GM12878 (cell line): ENCODE measurements at regions not wholly inside any gene's neighbourhood (a gene's known extent, or its start where the extent isn't known, plus 50 kb on each side); places are given as distances from the start of the nearest gene placed in this dataset.

Experiments used
- ATAC-seq: fragments of 200-7000 bp; cut with Tn5 transposase; 3 replicates; pipeline ENCODE4 v1.9.1; 2020; ENCODE audit warnings: mild to moderate bottlenecking, moderate library complexity
- BruUV-seq: library from RNA; stranded (reverse); fragments of 400-500 nt; replicated peaks from 2 replicates; lab custom pipeline; 2021; lab: Mats Ljungman, UMichigan
- CTCF ChIA-PET: fragments of 300-600 bp; sonication (Branson Sonifier 250); formaldehyde crosslinking; extraction: SDS; loops from one replicate; lab custom pipeline; 2021; ENCODE audit warnings: inconsistent platforms; lab: Yijun Ruan, JAX
- POLR2A ChIA-PET: fragments of 350-600 bp; formaldehyde crosslinking; extraction: SDS; loops from one replicate; lab custom pipeline; 2021; ENCODE audit warnings: inconsistent platforms; lab: Charles Lee
- RAD21 ChIA-PET: fragments of 300-600 bp; sonication (Branson Sonifier 250); formaldehyde crosslinking; loops from one replicate; lab custom pipeline; 2023; ENCODE audit warnings: antibody characterized with exemption; ENCODE audit not compliant: unreplicated experiment; lab: Charles Lee
- SMC1A ChIA-PET: fragments of 300-600 bp; sonication (Branson Sonifier 250); formaldehyde crosslinking; loops from one replicate; lab custom pipeline; 2023; ENCODE audit not compliant: unreplicated experiment, uncharacterized antibody; lab: Charles Lee
- DNase-seq: peaks from one replicate; pipeline ENCODE4 v3.0.0-alpha.2; 2011; ENCODE audit warnings: low read depth, low spot score
- FAIRE-seq: peaks from 3 replicates; lab custom pipeline; 2011; peaks lifted over from hg19 to GRCh38; lab: Jason Lieb, UNC
- H2AFZ ChIP-seq: 2 replicates; pipeline ENCODE4 v1.6.0; 2011; ENCODE audit warnings: low read depth, low read length, control low read depth; ENCODE audit not compliant: control insufficient read depth
- H3K27ac ChIP-seq: 2 replicates; pipeline ENCODE4 v1.5.1; 2011; ENCODE audit warnings: control low read depth; ENCODE audit not compliant: control insufficient read depth, insufficient read depth
- H3K27me3 ChIP-seq, 2 experiments: replicated peaks in 1 of 2; 2 replicates each; pipeline versions ENCODE4 v1.6.0 to v1.6.1; 2011; ENCODE audit warnings: low read length in 1 of 2; ENCODE audit not compliant: control insufficient read depth in 2 of 2, insufficient read depth in 2 of 2
- H3K36me3 ChIP-seq, 2 experiments: 2 replicates each; pipeline ENCODE4 v1.5.1; 2011; ENCODE audit warnings: low read length in 1 of 2; ENCODE audit not compliant: control insufficient read depth in 2 of 2, insufficient read depth in 2 of 2
- H3K4me1 ChIP-seq: 2 replicates; pipeline ENCODE4 v1.6.1; 2011; ENCODE audit warnings: mild to moderate bottlenecking, low read length, moderate library complexity, mixed read lengths; ENCODE audit not compliant: control insufficient read depth, insufficient read depth
- H3K4me2 ChIP-seq: 2 replicates; pipeline ENCODE4 v1.6.0; 2011; ENCODE audit warnings: control low read depth; ENCODE audit not compliant: control insufficient read depth, insufficient read depth
- H3K4me3 ChIP-seq: fragments of 200-600 bp; sonication (generic); 2 replicates; pipeline ENCODE4 v1.5.1; 2016
- H3K79me2 ChIP-seq: 2 replicates; pipeline ENCODE4 v1.6.0; 2011; ENCODE audit warnings: low read length; ENCODE audit not compliant: control insufficient read depth, insufficient read depth
- H3K9ac ChIP-seq: 2 replicates; pipeline ENCODE4 v1.8.0; 2011; ENCODE audit warnings: low read length, control low read depth, mixed read lengths; ENCODE audit not compliant: control insufficient read depth, insufficient read depth
- H3K9me3 ChIP-seq: replicated peaks from 3 replicates; pipeline ENCODE4 v1.5.1; 2011; ENCODE audit warnings: mild to moderate bottlenecking, low read length; ENCODE audit not compliant: control insufficient read depth, insufficient read depth
- H4K20me1 ChIP-seq: 2 replicates; pipeline ENCODE4 v1.6.0; 2011; ENCODE audit not compliant: control insufficient read depth, insufficient read depth
- BHLHE40 ChIP-seq, 2 experiments: fragments of 450-650 bp in 1 of 2; IDR thresholded peaks; 2 replicates each; pipeline ENCODE4 v1.6.1; 2011 to 2017; ENCODE audit warnings: low read depth in 2 of 2, borderline replicate concordance in 1 of 2, improper control_type of control experiment in 1 of 2, low read length in 1 of 2, mild to moderate bottlenecking in 1 of 2
- DPF2 ChIP-seq: fragments of 450-650 bp; IDR thresholded peaks from 2 replicates; pipeline ENCODE4 v1.6.1; 2017; ENCODE audit warnings: mild to moderate bottlenecking
- PAX5 ChIP-seq: IDR thresholded peaks from 2 replicates; pipeline ENCODE4 v1.6.1; 2011; ENCODE audit warnings: low read depth, low read length, borderline replicate concordance
- WGBS: methylation state at CpG from one replicate; pipeline ENCODE4 v1.1.6; 2016; ENCODE audit warnings: low lambda C conversion rate; ENCODE audit not compliant: insufficient replicate concordance, insufficient coverage; ENCODE audit errors: missing lambda C conversion rate; 5-methylcytosine and 5-hydroxymethylcytosine counted together
- in situ Hi-C: fragments of 300-500 bp; cut with MboI; formaldehyde crosslinking; loops from 9 replicates; pipeline ENCODE4 v1.14.3; 2018; ENCODE audit warnings: mixed read lengths
- intact Hi-C: fragments of 100-400 bp; cut with micrococcal nuclease; formaldehyde crosslinking; loops from one replicate; pipeline ENCODE4 v1.14.2; 2022; ENCODE audit not compliant: unreplicated experiment
- TF ChIP-seq, protein P1 (sequence below): fragments of 450-650 bp; IDR thresholded peaks from 2 replicates; pipeline ENCODE4 v1.6.1; 2017; ENCODE audit warnings: mild to moderate bottlenecking, low read depth, inconsistent platforms; ENCODE audit not compliant: poor library complexity, severe bottlenecking
- TF ChIP-seq, protein P2 (sequence below): IDR thresholded peaks from 2 replicates; pipeline ENCODE4 v1.6.1; 2011; ENCODE audit warnings: low read depth, mild to moderate bottlenecking, low read length, moderate library complexity, borderline replicate concordance; ENCODE audit errors: extremely low read depth

DNA sequence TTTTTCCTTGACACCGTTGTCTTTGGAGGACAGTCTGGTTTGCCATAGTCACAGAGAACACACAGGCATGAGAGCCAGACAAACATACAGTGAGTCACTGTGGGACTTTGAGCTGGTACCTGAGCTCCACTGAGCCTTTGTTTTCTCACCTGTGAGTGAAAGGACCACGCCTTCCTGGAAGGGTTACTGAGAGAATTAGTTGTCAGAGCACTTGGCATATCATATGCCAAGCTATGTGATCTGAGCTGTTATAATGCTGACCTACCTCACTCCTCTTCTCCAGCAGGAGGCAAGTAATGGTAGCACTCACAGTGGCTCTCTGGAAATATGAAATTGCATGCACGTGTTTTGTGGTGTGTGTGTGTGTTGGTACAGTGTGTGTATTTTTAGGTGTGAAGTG, 59.7 kb downstream of the CXCL12 start:
- no peaks in the 10 kb centered on the region for H3K36me3 ChIP-seq
- H3K27me3 ChIP-seq: no peaks in the 10 kb centered on the region
- peak in 1 of 2 experiments; percentile 19; a peak in 1 of 4 replicates for TF ChIP-seq BHLHE40 (IDR thresholded peaks at IDR 0.05; ENCODE audit: borderline replicate concordance in 1 of 2, low read depth in 2 of 2, low read length in 1 of 2)
- TF ChIP-seq, protein P1, sequence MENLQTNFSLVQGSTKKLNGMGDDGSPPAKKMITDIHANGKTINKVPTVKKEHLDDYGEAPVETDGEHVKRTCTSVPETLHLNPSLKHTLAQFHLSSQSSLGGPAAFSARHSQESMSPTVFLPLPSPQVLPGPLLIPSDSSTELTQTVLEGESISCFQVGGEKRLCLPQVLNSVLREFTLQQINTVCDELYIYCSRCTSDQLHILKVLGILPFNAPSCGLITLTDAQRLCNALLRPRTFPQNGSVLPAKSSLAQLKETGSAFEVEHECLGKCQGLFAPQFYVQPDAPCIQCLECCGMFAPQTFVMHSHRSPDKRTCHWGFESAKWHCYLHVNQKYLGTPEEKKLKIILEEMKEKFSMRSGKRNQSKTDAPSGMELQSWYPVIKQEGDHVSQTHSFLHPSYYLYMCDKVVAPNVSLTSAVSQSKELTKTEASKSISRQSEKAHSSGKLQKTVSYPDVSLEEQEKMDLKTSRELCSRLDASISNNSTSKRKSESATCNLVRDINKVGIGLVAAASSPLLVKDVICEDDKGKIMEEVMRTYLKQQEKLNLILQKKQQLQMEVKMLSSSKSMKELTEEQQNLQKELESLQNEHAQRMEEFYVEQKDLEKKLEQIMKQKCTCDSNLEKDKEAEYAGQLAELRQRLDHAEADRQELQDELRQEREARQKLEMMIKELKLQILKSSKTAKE: no peak
- DNase-seq: no peak
- no peak for ATAC-seq
- H3K4me2 ChIP-seq: no peak overlapping the region
- no peaks in the 10 kb centered on the region for H3K79me2 ChIP-seq
- ChIA-PET SMC1A (interaction anchor here (0.8 kb wide), 1 partner anchor 39 kb away, joined by 3 read pairs; no protein-coding TSS in a partner anchor), RAD21 (no interaction called here), CTCF (interaction anchor here (0.6 kb wide), 1 partner anchor 400 kb away, joined by 3 read pairs; no protein-coding TSS in a partner anchor), POLR2A (no interaction called here)
- H2AFZ ChIP-seq: no peak overlapping the region
- no peak for FAIRE-seq
- in situ Hi-C loops (no loop called here), intact Hi-C loops (no loop called here)
- H3K27ac ChIP-seq: no peak overlapping the region
- H4K20me1 ChIP-seq: no peaks in the 10 kb centered on the region
- WGBS: 17% methylated on average over 3 of the region's 3 CpGs
- BruUV-seq: no TSS peak
- no peak overlapping the region for H3K4me3 ChIP-seq
- no peaks in the 10 kb centered on the region for H3K4me1 ChIP-seq
- H3K9ac ChIP-seq: no peak overlapping the region
- no peaks in the 10 kb centered on the region for H3K9me3 ChIP-seq

DNA sequence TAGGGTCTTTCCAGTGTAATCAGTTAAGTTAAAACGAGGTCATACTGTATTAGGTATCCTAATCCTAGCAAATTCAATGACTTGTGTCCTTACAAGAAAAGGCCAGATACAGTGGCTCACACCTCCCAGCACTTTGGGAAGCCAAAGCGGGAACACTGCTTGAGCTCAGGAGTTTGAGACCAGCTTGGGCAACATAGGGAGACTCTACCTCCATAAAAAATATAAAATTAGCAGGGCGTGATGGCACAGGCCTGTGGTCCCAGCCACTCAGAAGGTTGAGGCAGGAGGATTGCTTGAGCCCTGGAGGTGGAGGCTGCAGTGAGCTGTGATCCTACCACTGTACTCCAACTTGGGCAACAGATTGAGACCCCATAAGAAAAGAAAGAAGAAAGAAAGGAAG, 61.1 kb downstream of the CXCL12 start:
- H3K4me3 ChIP-seq: no peak overlapping the region
- no peak overlapping the region for H3K4me2 ChIP-seq
- DNase-seq (no peak), FAIRE-seq (no peak)
- no peaks in the 10 kb centered on the region for H4K20me1 ChIP-seq
- SMC1A ChIA-PET: no interaction called here
- H3K27ac ChIP-seq: no peak overlapping the region
- no peaks in the 10 kb centered on the region for H3K27me3 ChIP-seq
- no peaks in the 10 kb centered on the region for H3K36me3 ChIP-seq
- 17% methylated on average over 3 of the region's 3 CpGs for WGBS
- TF ChIP-seq, protein P2, sequence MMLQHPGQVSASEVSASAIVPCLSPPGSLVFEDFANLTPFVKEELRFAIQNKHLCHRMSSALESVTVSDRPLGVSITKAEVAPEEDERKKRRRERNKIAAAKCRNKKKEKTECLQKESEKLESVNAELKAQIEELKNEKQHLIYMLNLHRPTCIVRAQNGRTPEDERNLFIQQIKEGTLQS: no peak
- TF ChIP-seq DPF2 (no peak), PAX5 (no peak)
- TF ChIP-seq, all 136 proteins: peak for 0
- CTCF ChIA-PET: interaction anchor here (0.8 kb wide), 1 partner anchor 13 kb away, joined by 3 read pairs; no protein-coding TSS in a partner anchor
- RAD21 ChIA-PET: no interaction called here
- no peak for ATAC-seq
- no peak overlapping the region for H2AFZ ChIP-seq
- H3K9me3 ChIP-seq: no peaks in the 10 kb centered on the region
- POLR2A ChIA-PET: no interaction called here
- in situ Hi-C loops: no loop called here
- no peaks in the 10 kb centered on the region for H3K79me2 ChIP-seq
- intact Hi-C loops: no loop called here
- BruUV-seq: no TSS peak
- H3K4me1 ChIP-seq: no peaks in the 10 kb centered on the region
- H3K9ac ChIP-seq: no peak overlapping the region
